Mucosa of stomach (tissue), 1 donor: ENCODE measurements at regions not wholly inside any gene's neighbourhood (a gene's known extent, or its start where the extent isn't known, plus 50 kb on each side); places are given as distances from the start of the nearest gene placed in this dataset.
"Not testable (repeated sequence)": the region's sequence is repeated elsewhere in the genome, so short reads cannot be mapped to it uniquely, and the experiment has no call there.

ENCODE experiments used
- H3K27me3 ChIP-seq: one replicate; pipeline ENCODE4 v1.7.0; 2013; ENCODE audit warnings: mild to moderate bottlenecking, low read length; ENCODE audit not compliant: control insufficient read depth, insufficient read depth
- H3K36me3 ChIP-seq: one replicate; pipeline ENCODE4 v1.7.0; 2013; ENCODE audit warnings: low read length; ENCODE audit not compliant: control insufficient read depth, insufficient read depth
- H3K4me1 ChIP-seq: one replicate; pipeline ENCODE4 v1.7.0; 2013; ENCODE audit warnings: mild to moderate bottlenecking, low read length; ENCODE audit not compliant: control insufficient read depth, insufficient read depth
- H3K4me3 ChIP-seq: one replicate; pipeline ENCODE4 v1.7.0; 2013; ENCODE audit warnings: low read length
- H3K9ac ChIP-seq: one replicate; pipeline ENCODE4 v1.7.0; 2013; ENCODE audit warnings: mild to moderate bottlenecking, low read length, moderate library complexity
- H3K9me3 ChIP-seq: one replicate; pipeline ENCODE4 v1.7.0; 2013; ENCODE audit warnings: mild to moderate bottlenecking, low read length, moderate library complexity; ENCODE audit not compliant: control insufficient read depth
- donor health status: Pancreatic carcinoma.

GRCh38 chr22:49453771-49454170, 373.9 kb downstream of the BRD1 start:
- Histone ChIP-seq H3K4me3 (no peak overlapping the region), H3K4me1 (no peaks in the 10 kb centered on the region), H3K9me3 (no peaks in the 10 kb centered on the region), H3K9ac (no peak overlapping the region), H3K27me3 (peaks cover 23% of the 10 kb centered on the region), H3K36me3 (no peaks in the 10 kb centered on the region)

DNA sequence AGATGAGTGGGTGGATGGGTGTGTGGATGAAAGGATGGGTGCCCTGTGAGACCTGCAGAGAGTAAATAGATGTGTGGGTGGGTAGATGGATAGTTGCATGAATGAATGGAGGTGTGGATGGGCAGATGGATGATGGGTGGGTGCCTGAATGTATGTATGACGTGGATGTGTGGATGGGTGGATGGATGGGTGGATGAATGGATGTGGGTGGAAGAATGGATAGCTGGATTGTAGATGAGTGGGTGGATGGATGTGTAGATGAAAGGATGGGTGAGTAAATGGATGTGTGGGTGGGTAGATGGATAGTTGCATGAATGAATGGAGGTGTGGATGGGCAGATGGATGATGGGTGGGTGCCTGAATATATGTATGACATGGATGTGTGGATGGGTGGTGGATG, 374.7 kb downstream of the BRD1 start:
- peaks cover 29% of the 10 kb centered on the region for H3K27me3 ChIP-seq
- not testable (repeated sequence) for H3K36me3 ChIP-seq, H3K4me3 ChIP-seq, H3K4me1 ChIP-seq, H3K9ac ChIP-seq, H3K9me3 ChIP-seq

- Histone ChIP-seq H3K4me1 (no peaks in the 10 kb centered on the region), H3K9ac (no peak overlapping the region), H3K36me3 (no peaks in the 10 kb centered on the region), H3K27me3 (peaks cover 31% of the 10 kb centered on the region), H3K9me3 (no peaks in the 10 kb centered on the region), H3K4me3 (no peak overlapping the region)
Measured at GRCh38 chr22:49452362-49452946, 375.2 kb downstream of the BRD1 start.

DNA sequence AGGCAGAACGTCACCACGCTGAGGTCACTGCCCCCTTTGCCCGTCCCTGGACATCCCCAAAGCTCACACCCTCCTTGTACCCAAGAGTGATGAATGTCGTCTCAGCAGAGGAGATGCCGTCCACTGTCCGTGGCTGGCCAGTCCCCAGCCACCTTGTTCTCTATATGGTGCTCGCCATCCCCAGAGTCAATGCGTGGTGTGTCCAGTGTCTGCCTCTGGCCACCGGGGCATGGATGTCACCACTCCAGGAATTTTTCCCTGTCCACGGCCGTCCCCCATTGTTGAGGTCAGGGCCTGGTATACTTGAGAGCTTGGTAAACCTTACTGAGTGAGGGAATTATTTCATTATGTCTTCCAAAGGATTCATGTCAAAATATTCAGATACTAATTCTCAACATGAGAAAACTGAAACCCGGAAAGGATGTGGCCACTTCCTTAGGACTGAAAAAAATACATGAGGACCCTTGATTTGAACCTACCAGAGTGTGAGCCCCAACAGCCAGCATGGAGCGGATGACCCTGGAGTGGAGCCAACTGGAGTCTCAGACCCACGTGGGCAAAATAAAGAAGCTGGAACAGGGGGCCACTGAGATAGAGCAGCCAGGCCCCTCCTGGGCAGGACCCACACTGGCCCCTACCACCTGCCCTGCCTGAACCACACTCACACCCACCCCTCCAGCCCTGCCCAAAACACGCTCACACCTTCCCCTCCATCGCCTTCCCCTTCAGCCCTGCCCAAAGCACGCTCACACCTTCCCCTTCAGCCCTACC, 376.4 kb downstream of the BRD1 start:
- Histone ChIP-seq H3K9ac (no peak overlapping the region), H3K9me3 (no peaks in the 10 kb centered on the region), H3K27me3 (peaks cover 31% of the 10 kb centered on the region), H3K4me3 (no peak overlapping the region), H3K36me3 (no peaks in the 10 kb centered on the region), H3K4me1 (no peaks in the 10 kb centered on the region)

DNA sequence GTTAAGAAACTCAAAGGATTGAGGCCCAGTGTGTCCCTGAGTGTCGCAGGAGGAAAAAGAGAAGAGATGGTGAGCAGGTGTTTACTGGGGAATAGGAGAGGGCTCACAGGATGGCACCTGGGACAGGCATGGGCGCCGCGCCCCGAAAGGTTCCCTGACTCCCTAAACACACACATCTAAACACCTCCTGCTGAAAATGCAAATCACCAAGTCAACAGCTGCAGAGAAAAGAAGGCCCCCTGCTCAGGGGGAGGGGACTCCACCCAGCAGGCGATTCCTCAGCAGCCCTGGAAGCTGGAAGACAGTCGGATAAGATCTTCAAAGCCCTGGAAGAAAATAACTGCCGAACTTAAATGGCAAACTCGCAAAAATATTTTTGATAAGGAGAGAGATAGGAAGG, 377.2 kb downstream of the BRD1 start:
- Histone ChIP-seq H3K27me3 (peaks cover 30% of the 10 kb centered on the region), H3K4me1 (no peaks in the 10 kb centered on the region), H3K9ac (no peak overlapping the region), H3K36me3 (no peaks in the 10 kb centered on the region), H3K4me3 (no peak overlapping the region), H3K9me3 (no peaks in the 10 kb centered on the region)

GRCh38 chr22:49449811-49450446, 377.7 kb downstream of the BRD1 start:
- Histone ChIP-seq H3K9ac (no peak overlapping the region), H3K4me1 (no peaks in the 10 kb centered on the region), H3K27me3 (peaks cover 26% of the 10 kb centered on the region), H3K9me3 (no peaks in the 10 kb centered on the region), H3K36me3 (no peaks in the 10 kb centered on the region), H3K4me3 (no peak overlapping the region)

DNA sequence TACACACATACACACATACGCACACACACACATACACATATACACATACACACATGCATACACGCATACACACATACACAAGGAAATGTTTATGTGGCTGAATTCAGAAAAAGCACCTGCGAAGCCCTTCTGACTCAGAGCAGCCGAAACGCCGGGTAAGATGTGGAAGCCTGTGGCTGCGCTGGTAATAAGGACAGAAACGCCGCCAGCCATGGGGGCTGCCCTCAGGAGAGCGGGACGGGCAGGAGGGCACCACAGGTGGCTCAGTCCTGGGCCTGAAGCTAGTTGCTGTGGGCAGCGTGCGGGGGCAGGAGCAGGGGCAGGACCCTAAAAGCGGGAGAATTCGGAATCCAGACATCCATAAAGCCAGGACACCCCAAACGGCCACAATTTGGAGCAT, 378.3 kb downstream of the BRD1 start:
- no peaks in the 10 kb centered on the region for H3K9me3 ChIP-seq
- no peak overlapping the region for H3K4me3 ChIP-seq
- H3K36me3 ChIP-seq, result no peaks in the 10 kb centered on the region
- no peaks in the 10 kb centered on the region for H3K4me1 ChIP-seq
- no peak overlapping the region for H3K9ac ChIP-seq
- peaks cover 26% of the 10 kb centered on the region for H3K27me3 ChIP-seq

- H3K27me3 ChIP-seq, result peaks cover 26% of the 10 kb centered on the region
- H3K36me3 ChIP-seq, result no peaks in the 10 kb centered on the region
- H3K9ac ChIP-seq, result no peak overlapping the region
- H3K4me3 ChIP-seq, result no peak overlapping the region
- no peaks in the 10 kb centered on the region for H3K4me1 ChIP-seq
- H3K9me3 ChIP-seq, result no peaks in the 10 kb centered on the region
Measured at GRCh38 chr22:49448526-49448925, 379.1 kb downstream of the BRD1 start.

GRCh38 chr22:49447837-49448236, 379.8 kb downstream of the BRD1 start:
- Histone ChIP-seq H3K4me1 (no peaks in the 10 kb centered on the region), H3K9ac (no peak overlapping the region), H3K4me3 (no peak overlapping the region), H3K27me3 (peaks cover 26% of the 10 kb centered on the region), H3K36me3 (no peaks in the 10 kb centered on the region), H3K9me3 (no peaks in the 10 kb centered on the region)

DNA sequence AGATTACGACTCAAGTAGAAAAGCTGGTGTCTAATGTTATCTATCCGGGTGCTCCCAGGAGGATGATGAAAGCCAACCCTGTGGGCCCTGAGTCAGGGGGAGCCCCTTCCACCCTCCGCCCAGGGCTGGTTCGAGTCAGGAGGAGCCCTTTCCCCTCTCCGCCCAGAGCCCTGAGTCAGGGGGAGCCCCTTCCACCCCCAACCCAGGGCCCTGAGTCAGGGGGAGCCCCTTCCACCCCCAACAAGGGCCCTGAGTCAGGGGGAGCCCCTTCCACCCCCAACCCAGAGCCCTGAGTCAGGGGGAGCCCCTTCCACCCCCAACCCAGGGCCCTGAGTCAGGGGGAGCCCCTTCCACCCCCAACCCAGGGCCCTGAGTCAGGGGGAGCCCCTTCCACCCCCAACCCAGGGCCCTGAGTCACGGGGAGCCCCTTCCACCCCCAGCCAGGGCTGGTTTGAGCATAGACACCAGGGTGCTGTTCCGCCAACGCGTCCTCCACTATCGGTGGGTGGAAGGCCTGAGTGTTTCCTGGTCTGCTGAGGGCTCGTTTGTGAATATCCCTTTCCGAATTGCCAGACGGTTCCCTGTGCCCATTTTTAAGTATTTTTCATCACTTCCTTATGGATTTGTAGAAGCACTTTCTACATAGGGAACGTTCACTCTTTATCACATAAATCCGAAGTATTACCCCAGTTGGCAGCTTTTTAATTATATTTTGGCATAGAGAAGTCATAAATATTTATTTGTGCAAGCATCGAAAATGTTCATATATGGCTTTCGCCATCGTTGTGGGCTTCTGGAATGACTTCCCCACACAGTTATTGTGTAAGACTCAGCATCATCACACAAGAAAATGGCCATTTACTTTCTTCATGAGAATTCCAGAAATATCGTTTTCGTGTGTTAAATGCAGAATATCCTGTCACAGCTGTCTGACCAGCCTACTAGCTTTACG, 380.6 kb downstream of the BRD1 start:
- Histone ChIP-seq H3K36me3 (no peaks in the 10 kb centered on the region), H3K27me3 (peaks cover 25% of the 10 kb centered on the region)

GRCh38 chr22:49446145-49446758, 381.4 kb downstream of the BRD1 start:
- no peak overlapping the region for H3K9ac ChIP-seq
- H3K4me1 ChIP-seq, result no peaks in the 10 kb centered on the region
- peaks cover 23% of the 10 kb centered on the region for H3K27me3 ChIP-seq
- H3K4me3 ChIP-seq, result no peak overlapping the region
- H3K9me3 ChIP-seq, result no peaks in the 10 kb centered on the region
- H3K36me3 ChIP-seq, result no peaks in the 10 kb centered on the region

More for the DNA sequence above, 380.6 kb downstream of the BRD1 start:
- H3K9me3 ChIP-seq, result no peaks in the 10 kb centered on the region
- no peaks in the 10 kb centered on the region for H3K4me1 ChIP-seq
- H3K9ac ChIP-seq, result no peak overlapping the region
- H3K4me3 ChIP-seq, result no peak overlapping the region
